Thyroid gland (tissue), 4 donors: ENCODE measurements at regions not wholly inside any gene's neighbourhood (a gene's known extent, or its start where the extent isn't known, plus 50 kb on each side); places are given as distances from the start of the nearest gene placed in this dataset.
"Not testable (repeated sequence)": the region's sequence is repeated elsewhere in the genome, so short reads cannot be mapped to it uniquely, and the experiment has no call there.

ENCODE experiments used
- DNase-seq, 2 donors: peaks; one replicate each; pipeline ENCODE4 v3.0.0-alpha.2; 2019
- H3K27ac ChIP-seq, 3 donors: fragments of 200-600 bp; sonication (generic); 1 replicate in 2 of 3; 2 replicates in 1 of 3; pipeline ENCODE4 v1.5.1; 2016 to 2019; ENCODE audit warnings: mild to moderate bottlenecking in 1 of 3, moderate library complexity in 1 of 3
- H3K27me3 ChIP-seq: fragments of 200-600 bp; sonication (generic); one replicate; pipeline ENCODE4 v1.5.1; 2019
- H3K36me3 ChIP-seq, 2 donors: fragments of 200-600 bp; sonication (generic); one replicate each; pipeline ENCODE4 v1.5.1; 2016 to 2019
- H3K4me1 ChIP-seq, 2 donors: fragments of 200-600 bp; sonication (generic); one replicate each; pipeline ENCODE4 v1.5.1; 2017 to 2019
- H3K4me3 ChIP-seq, 3 donors: fragments of 200-600 bp; sonication (generic); replicated peaks in 1 of 3; 1 replicate in 2 of 3; 2 replicates in 1 of 3; pipeline ENCODE4 v1.5.1; 2016; ENCODE audit warnings: mild to moderate bottlenecking in 1 of 3
- H3K9me3 ChIP-seq: fragments of 200-600 bp; sonication (generic); one replicate; pipeline ENCODE4 v1.5.1; 2017
- POLR2A ChIP-seq, 2 donors: fragments of 450-650 bp; IDR thresholded peaks; one replicate each; pipeline ENCODE4 v1.6.1; 2017; ENCODE audit warnings: antibody characterized with exemption in 2 of 2, mild to moderate bottlenecking in 2 of 2, moderate library complexity in 1 of 2
- WGBS, 2 donors: methylation state at CpG; one replicate each; pipeline ENCODE4 v1.1.5; 2017; 5-methylcytosine and 5-hydroxymethylcytosine counted together
- intact Hi-C: fragments of 100-400 bp; cut with DNase I; formaldehyde crosslinking; loops from one replicate; pipeline ENCODE4 v1.15.1; 2023
- TF ChIP-seq, protein P1 (sequence below), 6 experiments: fragments of 200-600 bp in 3 of 6; fragments of 450-650 bp in 3 of 6; sonication (generic) in 3 of 6; IDR thresholded peaks; one replicate each; pipeline ENCODE4 v1.5.1; 2016 to 2019; ENCODE audit warnings: antibody characterized with exemption in 6 of 6, mild to moderate bottlenecking in 2 of 6, inconsistent platforms in 1 of 6, moderate library complexity in 1 of 6

DNA sequence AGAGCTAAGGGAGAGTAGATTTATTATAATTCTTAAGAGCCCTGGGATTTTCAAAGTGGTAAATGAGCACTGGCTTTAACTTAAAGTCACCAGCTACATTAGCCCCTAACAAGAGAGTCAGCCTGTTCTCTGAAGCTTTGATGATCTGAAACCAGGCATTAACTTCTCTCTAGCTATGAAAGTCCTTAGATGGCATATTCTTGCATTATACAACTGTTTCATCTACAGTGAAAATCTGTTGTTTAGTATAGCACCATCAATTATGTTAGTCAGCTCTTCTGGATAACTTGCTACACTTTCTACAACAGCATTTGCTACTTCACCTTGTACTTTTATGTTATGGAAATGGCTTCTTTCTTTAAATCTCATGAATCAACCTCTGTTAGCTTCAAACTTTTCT is 1046.7 kb downstream of the HACE1 start:
- no peak for DNase-seq
- Histone ChIP-seq H3K4me1 (no peaks in the 10 kb centered on the region), H3K27ac (no peak overlapping the region), H3K36me3 (no peaks in the 10 kb centered on the region), H3K27me3 (no peaks in the 10 kb centered on the region), H3K9me3 (no peaks in the 10 kb centered on the region), H3K4me3 (no peak overlapping the region)
- intact Hi-C loops, result no loop called here
- TF ChIP-seq POLR2A (IDR thresholded peaks at IDR 0.05), result no peak
- TF ChIP-seq, protein P1, sequence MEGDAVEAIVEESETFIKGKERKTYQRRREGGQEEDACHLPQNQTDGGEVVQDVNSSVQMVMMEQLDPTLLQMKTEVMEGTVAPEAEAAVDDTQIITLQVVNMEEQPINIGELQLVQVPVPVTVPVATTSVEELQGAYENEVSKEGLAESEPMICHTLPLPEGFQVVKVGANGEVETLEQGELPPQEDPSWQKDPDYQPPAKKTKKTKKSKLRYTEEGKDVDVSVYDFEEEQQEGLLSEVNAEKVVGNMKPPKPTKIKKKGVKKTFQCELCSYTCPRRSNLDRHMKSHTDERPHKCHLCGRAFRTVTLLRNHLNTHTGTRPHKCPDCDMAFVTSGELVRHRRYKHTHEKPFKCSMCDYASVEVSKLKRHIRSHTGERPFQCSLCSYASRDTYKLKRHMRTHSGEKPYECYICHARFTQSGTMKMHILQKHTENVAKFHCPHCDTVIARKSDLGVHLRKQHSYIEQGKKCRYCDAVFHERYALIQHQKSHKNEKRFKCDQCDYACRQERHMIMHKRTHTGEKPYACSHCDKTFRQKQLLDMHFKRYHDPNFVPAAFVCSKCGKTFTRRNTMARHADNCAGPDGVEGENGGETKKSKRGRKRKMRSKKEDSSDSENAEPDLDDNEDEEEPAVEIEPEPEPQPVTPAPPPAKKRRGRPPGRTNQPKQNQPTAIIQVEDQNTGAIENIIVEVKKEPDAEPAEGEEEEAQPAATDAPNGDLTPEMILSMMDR (IDR thresholded peaks at IDR 0.05), result no peak

DNA sequence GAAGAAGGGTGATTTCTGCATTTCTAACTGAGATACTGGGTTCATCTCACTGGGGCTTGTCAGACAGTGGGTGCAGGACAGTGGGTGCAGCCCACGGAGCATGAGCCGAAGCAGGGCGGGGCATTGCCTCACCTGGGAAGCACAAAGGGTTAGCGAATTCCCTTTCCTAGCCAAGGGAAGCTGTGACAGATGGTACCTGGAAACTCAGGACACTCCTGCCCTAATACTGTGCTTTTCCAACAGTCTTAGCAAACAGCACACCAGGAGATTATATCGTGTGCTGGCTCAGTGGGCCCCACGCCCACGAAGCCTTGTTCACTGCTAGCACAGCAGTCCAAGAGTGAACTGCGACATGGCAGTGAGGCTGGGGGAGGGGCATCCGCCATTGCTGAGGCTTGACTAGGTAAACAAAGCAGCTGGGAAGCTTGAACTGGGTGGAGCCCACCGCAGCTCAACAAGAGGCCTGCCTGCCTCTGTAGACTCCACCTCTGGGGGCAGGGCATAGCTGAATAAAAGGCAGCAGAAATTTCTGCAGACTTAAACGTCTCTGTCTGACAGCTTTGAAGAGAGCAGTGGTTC is 1057.7 kb downstream of the HACE1 start:
- DNase-seq, H3K27ac ChIP-seq, H3K4me3 ChIP-seq, H3K27me3 ChIP-seq, H3K36me3 ChIP-seq, H3K4me1 ChIP-seq, H3K9me3 ChIP-seq, intact Hi-C loops: not testable (repeated sequence)
- WGBS, 2 donors, result 86 to 96% methylated on average over 11 of the region's 11 CpGs

DNA sequence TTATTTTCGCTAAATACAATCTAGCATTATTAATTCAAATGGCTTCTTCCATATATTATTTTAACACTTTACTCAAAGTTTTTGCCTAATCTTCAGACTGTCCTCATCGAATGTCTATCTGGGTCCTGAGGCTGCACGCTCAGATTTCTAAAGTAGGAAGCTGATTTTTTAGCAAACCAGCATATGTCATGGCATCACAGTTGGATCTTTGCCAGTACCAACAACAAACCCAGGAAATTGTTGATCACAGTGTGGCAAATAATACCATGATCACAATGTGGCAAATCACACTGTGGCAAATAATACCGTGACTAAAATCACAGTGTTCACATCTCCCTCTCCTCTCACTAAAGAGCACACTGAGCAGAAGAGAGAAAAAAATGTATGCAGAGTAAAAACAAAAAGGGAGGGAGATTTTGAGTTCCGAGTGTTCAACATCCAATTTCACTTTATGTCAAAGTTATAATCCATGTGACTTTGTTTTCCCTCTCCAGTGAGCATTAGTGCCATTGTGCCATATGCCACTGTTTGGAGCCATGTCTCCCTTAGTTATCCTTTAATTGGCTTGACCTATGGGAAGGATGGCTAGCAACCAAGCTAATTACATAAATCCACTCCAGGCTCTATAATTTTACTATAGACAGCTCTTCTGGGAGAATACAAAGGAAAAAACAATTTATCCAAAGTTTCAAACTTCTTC is 1059.6 kb downstream of the HACE1 start:
- no peaks in the 10 kb centered on the region for H3K9me3 ChIP-seq
- no peaks in the 10 kb centered on the region for H3K36me3 ChIP-seq
- WGBS, 2 donors, result 76% methylated on average over 5 of the region's 5 CpGs
- intact Hi-C loops, result no loop called here
- no peaks in the 10 kb centered on the region for H3K27me3 ChIP-seq
- TF ChIP-seq POLR2A (IDR thresholded peaks at IDR 0.05), result no peak
- TF ChIP-seq, protein P1 (IDR thresholded peaks at IDR 0.05), result no peak
- H3K4me3 ChIP-seq, result no peak overlapping the region
- no peak for DNase-seq
- no peak overlapping the region for H3K27ac ChIP-seq
- H3K4me1 ChIP-seq, result no peaks in the 10 kb centered on the region

DNA sequence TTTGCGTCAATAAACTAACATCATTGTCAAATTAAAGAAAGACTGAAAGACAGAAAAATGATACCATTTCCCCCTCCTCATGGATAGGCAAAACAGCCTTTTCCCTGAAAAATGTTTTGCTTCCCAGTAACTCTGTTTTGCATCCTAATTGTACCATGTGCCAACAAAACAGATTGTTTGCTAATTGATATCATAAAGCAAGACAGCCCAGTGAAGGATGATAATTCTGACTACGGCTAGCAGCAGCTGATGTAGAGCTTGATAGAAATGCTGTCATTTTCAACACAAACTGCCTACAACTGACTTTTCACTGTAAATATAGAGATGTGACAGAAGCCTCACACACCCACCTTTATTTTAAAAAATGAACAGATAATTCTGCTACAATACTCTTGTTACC is 1061.6 kb downstream of the HACE1 start:
- Histone ChIP-seq H3K4me3 (no peak overlapping the region), H3K27ac (no peak overlapping the region), H3K36me3 (no peaks in the 10 kb centered on the region), H3K27me3 (no peaks in the 10 kb centered on the region), H3K4me1 (no peaks in the 10 kb centered on the region), H3K9me3 (no peaks in the 10 kb centered on the region)
- TF ChIP-seq POLR2A (IDR thresholded peaks at IDR 0.05), result no peak
- TF ChIP-seq, protein P1 (IDR thresholded peaks at IDR 0.05), result no peak
- no peak for DNase-seq
- WGBS, 2 donors, result 80 to 86% methylated on average over 2 of the region's 2 CpGs
- intact Hi-C loops, result no loop called here

DNA sequence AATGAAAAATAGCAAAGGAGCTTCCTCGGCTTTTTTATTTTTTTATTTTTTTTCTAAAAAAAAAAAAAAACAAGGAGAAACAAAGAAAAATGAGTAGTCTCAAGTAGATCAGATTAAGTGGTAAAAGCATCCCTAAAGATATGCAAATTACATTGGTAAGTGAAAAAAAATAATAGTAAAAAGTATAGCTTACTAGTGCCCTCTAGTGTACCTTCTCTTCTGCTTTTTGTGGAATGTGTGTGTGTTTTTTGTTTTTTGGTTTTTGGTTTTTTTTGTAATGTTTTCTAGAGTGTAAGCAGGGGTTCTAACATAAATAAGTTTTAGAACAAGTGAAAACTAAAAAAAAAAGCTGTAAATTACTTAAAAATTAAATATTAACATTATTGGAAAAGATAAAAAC is 1062.0 kb downstream of the HACE1 start:
- no peaks in the 10 kb centered on the region for H3K9me3 ChIP-seq
- TF ChIP-seq, protein P1 (IDR thresholded peaks at IDR 0.05), result peak in 1 of 6 experiments; percentile 28
- TF ChIP-seq POLR2A (IDR thresholded peaks at IDR 0.05), result no peak
- no peak overlapping the region for H3K4me3 ChIP-seq
- no peaks in the 10 kb centered on the region for H3K36me3 ChIP-seq
- intact Hi-C loops, result no loop called here
- DNase-seq, result no peak
- no peak overlapping the region for H3K27ac ChIP-seq
- no peaks in the 10 kb centered on the region for H3K4me1 ChIP-seq
- 40 to 44% methylated on average over 1 of the region's 1 CpG for WGBS, 2 donors
- no peaks in the 10 kb centered on the region for H3K27me3 ChIP-seq
